Right lobe of liver (tissue), 6 donors: ENCODE measurements at regions not wholly inside any gene's neighbourhood (a gene's known extent, or its start where the extent isn't known, plus 50 kb on each side); places are given as distances from the start of the nearest gene placed in this dataset.

Experiments used
- ATAC-seq, 4 donors: fragments of 200-7000 bp; cut with Tn5 transposase; one replicate each; pipeline ENCODE4 v1.9.1; 2020; ENCODE audit warnings: mild to moderate bottlenecking in 4 of 4, moderate library complexity in 4 of 4
- DNase-seq, 3 donors: peaks; one replicate each; pipeline ENCODE4 v3.0.0-alpha.2; 2020
- H3K27ac ChIP-seq, 3 donors: fragments of 200-600 bp; one replicate each; pipeline ENCODE4 v1.8.0; 2022
- H3K27me3 ChIP-seq, 2 donors: fragments of 200-600 bp; one replicate each; pipeline ENCODE4 v1.8.0; 2022
- H3K36me3 ChIP-seq, 4 donors: fragments of 200-600 bp; sonication (generic) in 1 of 4; one replicate each; pipeline versions ENCODE4 v1.5.1 to v1.8.0; 2017 to 2022; ENCODE audit warnings: control low read depth in 1 of 4
- H3K4me1 ChIP-seq, 4 donors: fragments of 200-600 bp; sonication (generic) in 1 of 4; one replicate each; pipeline versions ENCODE4 v1.5.1 to v1.8.0; 2017 to 2022; ENCODE audit warnings: control low read depth in 1 of 4
- H3K4me3 ChIP-seq, 3 donors: fragments of 200-600 bp; one replicate each; pipeline ENCODE4 v1.8.0; 2022
- H3K9me3 ChIP-seq, 4 donors: fragments of 200-600 bp; sonication (generic) in 1 of 4; one replicate each; pipeline versions ENCODE4 v1.5.1 to v1.8.0; 2017 to 2022; ENCODE audit warnings: control low read depth in 1 of 4
- POLR2A ChIP-seq: fragments of 450-650 bp; IDR thresholded peaks from one replicate; pipeline ENCODE4 v1.6.1; 2017; ENCODE audit warnings: antibody characterized with exemption, mild to moderate bottlenecking
- WGBS: methylation state at CpG from one replicate; pipeline ENCODE4 v1.1.6; 2018; ENCODE audit warnings: low coverage, low lambda C conversion rate; ENCODE audit not compliant: insufficient coverage; ENCODE audit errors: missing lambda C conversion rate; 5-methylcytosine and 5-hydroxymethylcytosine counted together
- intact Hi-C, 2 donors: fragments of 100-400 bp; cut with DNase I; formaldehyde crosslinking; loops; one replicate each; pipeline versions ENCODE4 v1.11.2 to v1.14.1; 2022
- TF ChIP-seq, protein P1 (sequence below), 4 donors: fragments of 200-600 bp in 3 of 4; fragments of 450-650 bp in 1 of 4; IDR thresholded peaks; one replicate each; pipeline versions ENCODE4 v1.5.1 to v1.8.0; 2016 to 2022; ENCODE audit warnings: antibody characterized with exemption in 4 of 4, mild to moderate bottlenecking in 2 of 4
- donor health status: DM: no; HTN: yes; CAD: no.
- donor health status: DM: no; HTN: no; CAD: no.
- donor health status: DM: no; HTN: no; CAD: no.
- donor health status: DM: no; HTN: yes; CAD: no.
- donor health status: DM: no; HTN: yes; CAD: no.

DNA sequence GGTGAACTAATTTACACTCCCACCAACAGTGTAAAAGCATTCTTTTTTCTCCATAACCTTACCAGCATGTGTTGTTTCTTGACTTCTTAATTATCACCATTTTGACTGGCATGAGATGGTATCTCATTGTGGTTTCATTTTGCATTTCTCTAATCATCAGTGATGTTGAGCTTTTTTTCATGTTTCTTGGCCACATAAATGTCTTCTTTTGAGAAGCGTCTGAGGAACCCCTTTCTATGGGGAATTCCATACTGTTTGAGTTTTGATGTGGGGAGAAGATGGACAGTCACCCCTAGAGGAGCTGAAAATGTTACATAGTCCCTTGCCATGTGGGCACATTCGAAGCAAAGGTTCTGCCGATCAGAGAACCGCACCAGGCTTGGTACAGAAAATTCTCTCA, 207.0 kb upstream of the SLC30A5 start:
- WGBS: 86% methylated on average over 4 of the region's 4 CpGs
- H3K36me3 ChIP-seq: no peaks in the 10 kb centered on the region
- H3K4me1 ChIP-seq: no peaks in the 10 kb centered on the region
- no peak overlapping the region for H3K27ac ChIP-seq
- no peaks in the 10 kb centered on the region for H3K27me3 ChIP-seq
- DNase-seq: no peak
- H3K4me3 ChIP-seq: no peak overlapping the region
- TF ChIP-seq, protein P1, sequence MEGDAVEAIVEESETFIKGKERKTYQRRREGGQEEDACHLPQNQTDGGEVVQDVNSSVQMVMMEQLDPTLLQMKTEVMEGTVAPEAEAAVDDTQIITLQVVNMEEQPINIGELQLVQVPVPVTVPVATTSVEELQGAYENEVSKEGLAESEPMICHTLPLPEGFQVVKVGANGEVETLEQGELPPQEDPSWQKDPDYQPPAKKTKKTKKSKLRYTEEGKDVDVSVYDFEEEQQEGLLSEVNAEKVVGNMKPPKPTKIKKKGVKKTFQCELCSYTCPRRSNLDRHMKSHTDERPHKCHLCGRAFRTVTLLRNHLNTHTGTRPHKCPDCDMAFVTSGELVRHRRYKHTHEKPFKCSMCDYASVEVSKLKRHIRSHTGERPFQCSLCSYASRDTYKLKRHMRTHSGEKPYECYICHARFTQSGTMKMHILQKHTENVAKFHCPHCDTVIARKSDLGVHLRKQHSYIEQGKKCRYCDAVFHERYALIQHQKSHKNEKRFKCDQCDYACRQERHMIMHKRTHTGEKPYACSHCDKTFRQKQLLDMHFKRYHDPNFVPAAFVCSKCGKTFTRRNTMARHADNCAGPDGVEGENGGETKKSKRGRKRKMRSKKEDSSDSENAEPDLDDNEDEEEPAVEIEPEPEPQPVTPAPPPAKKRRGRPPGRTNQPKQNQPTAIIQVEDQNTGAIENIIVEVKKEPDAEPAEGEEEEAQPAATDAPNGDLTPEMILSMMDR (IDR thresholded peaks at IDR 0.05): no peak
- no peak for TF ChIP-seq POLR2A
- no peaks in the 10 kb centered on the region for H3K9me3 ChIP-seq
- intact Hi-C loops: no loop called here
- no peak for ATAC-seq

DNA sequence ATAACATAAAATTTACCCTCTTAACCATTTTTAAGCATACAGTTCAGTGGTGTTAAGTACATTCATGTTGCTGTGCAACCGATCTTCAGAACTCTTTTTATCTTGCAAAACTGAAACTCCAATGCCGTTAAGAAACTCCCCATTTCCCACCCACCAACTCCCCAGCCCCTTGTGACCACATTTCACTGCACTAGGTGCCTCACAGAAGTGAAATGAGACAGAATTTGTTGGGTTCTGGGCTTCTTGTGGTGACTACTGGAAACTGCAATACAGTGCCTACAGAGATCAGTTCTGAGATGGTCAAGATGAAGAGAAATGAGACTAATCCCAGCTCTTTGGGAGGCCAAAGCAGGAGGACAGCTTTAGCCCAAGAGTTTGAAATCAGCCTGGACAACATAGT, 202.1 kb upstream of the SLC30A5 start:
- intact Hi-C loops: no loop called here
- ATAC-seq (no peak), DNase-seq (no peak)
- no peaks in the 10 kb centered on the region for H3K27me3 ChIP-seq
- no peaks in the 10 kb centered on the region for H3K4me1 ChIP-seq
- no peak overlapping the region for H3K27ac ChIP-seq
- 76% methylated on average over 2 of the region's 2 CpGs for WGBS
- no peak overlapping the region for H3K4me3 ChIP-seq
- TF ChIP-seq, protein P1 (IDR thresholded peaks at IDR 0.05): no peak
- TF ChIP-seq POLR2A: no peak
- H3K36me3 ChIP-seq: no peaks in the 10 kb centered on the region
- H3K9me3 ChIP-seq: no peaks in the 10 kb centered on the region

DNA sequence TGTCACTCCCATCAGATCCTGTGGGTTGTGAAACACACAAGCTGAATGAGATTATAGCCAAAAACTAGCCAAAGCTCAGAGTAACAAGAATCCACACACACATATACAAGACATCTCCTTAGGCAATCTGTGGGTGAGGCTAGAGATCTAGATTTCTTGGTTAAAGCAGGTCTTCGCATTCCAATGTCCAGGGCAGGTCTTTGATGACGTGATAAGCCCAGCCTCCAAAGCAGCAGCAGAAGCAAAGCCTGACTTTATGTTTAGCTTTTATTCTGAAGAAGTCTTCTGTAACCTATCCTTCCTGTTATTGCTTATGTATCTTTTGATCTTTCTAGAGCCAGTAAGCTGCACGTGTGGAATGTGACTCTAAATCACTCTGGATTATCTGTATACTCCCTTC, 199.1 kb upstream of the SLC30A5 start:
- ATAC-seq (no peak), DNase-seq (no peak)
- TF ChIP-seq POLR2A: no peak
- TF ChIP-seq, protein P1 (IDR thresholded peaks at IDR 0.05): no peak
- Histone ChIP-seq H3K4me3 (no peak overlapping the region), H3K9me3 (no peaks in the 10 kb centered on the region), H3K27me3 (no peaks in the 10 kb centered on the region), H3K4me1 (no peaks in the 10 kb centered on the region), H3K27ac (no peak overlapping the region), H3K36me3 (no peaks in the 10 kb centered on the region)
- intact Hi-C loops: no loop called here
- 30% methylated on average over 1 of the region's 3 CpGs for WGBS

DNA sequence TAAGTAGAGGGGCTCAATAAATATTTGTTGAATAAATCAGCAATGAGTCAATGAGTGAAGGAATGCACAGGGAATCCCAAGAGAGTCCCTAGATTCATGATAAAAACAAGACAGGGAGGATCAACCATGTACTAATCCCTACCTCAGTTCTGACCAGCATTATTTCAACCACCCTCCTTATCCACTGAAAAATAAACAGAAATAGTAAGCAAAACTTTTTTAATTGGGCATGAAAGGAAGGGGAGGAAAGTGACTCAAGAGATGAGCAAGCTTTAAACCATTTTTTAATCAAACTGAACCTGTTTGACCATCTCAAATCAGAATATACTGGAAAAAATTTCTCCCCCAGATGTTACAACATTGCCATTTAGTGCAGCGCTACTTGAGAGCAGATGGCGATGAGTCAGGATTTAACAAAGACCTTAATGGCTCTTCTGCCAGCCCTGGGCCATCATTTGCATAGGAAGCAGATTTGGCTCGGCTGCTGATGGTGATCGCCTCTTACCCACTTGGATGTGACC, 194.8 kb upstream of the SLC30A5 start:
- no peak for DNase-seq
- intact Hi-C loops: no loop called here
- Histone ChIP-seq H3K4me3 (no peak overlapping the region), H3K36me3 (no peaks in the 10 kb centered on the region), H3K27ac (no peak overlapping the region), H3K4me1 (no peaks in the 10 kb centered on the region), H3K9me3 (no peaks in the 10 kb centered on the region), H3K27me3 (no peaks in the 10 kb centered on the region)
- WGBS: 75% methylated on average over 4 of the region's 4 CpGs
- ATAC-seq: no peak
- TF ChIP-seq, protein P1 (IDR thresholded peaks at IDR 0.05): no peak
- no peak for TF ChIP-seq POLR2A
